SK-N-SH (cell line): ENCODE measurements at regions not wholly inside any gene's neighbourhood (a gene's known extent, or its start where the extent isn't known, plus 50 kb on each side); places are given as distances from the start of the nearest gene placed in this dataset.

Experiments used
- CTCF ChIA-PET: fragments of 300-600, 350-600 bp; formaldehyde crosslinking; extraction: SDS; loops from one replicate; lab custom pipeline; 2021; lab: Yijun Ruan, JAX
- POLR2A ChIA-PET: fragments of 350-600 bp; sonication (Branson Sonifier 250); formaldehyde crosslinking; extraction: SDS; loops from one replicate; lab custom pipeline; 2020; ENCODE audit warnings: antibody characterized with exemption, inconsistent platforms; lab: Yijun Ruan, JAX
- DNase-seq: peaks from one replicate; pipeline ENCODE4 v3.0.0; 2012
- H2AFZ ChIP-seq: fragments of 200-600 bp; sonication (generic); 2 replicates; pipeline ENCODE4 v1.8.1; 2016; ENCODE audit warnings: antibody characterized with exemption, mild to moderate bottlenecking, low read depth
- H3F3A ChIP-seq: fragments of 200-600 bp; sonication (generic); replicated peaks from 2 replicates; pipeline ENCODE3; 2016; ENCODE audit warnings: antibody characterized with exemption, mild to moderate bottlenecking; ENCODE audit not compliant: insufficient read depth
- H3K27ac ChIP-seq, 2 experiments: fragments of 200-500 bp in 1 of 2; fragments of 200-600 bp in 1 of 2; sonication (Bioruptor generic) in 1 of 2; sonication (generic), shearing (Covaris generic) in 1 of 2; 2 replicates each; pipeline versions ENCODE4 v1.5.1 to v1.6.1; 2014 to 2016; ENCODE audit warnings: low read depth in 2 of 2, inconsistent platforms in 1 of 2, low read length in 1 of 2, mild to moderate bottlenecking in 1 of 2, mixed read lengths in 1 of 2
- H3K27me3 ChIP-seq: fragments of 200-600 bp; sonication (generic), shearing (Covaris generic); 2 replicates; pipeline ENCODE4 v1.6.1; 2016; ENCODE audit warnings: mixed run types; ENCODE audit not compliant: insufficient read depth
- H3K36me3 ChIP-seq, 2 experiments: fragments of 200-500 bp in 1 of 2; fragments of 200-600 bp in 1 of 2; sonication (Bioruptor generic) in 1 of 2; sonication (generic) in 1 of 2; replicated peaks in 1 of 2; 2 replicates each; pipeline versions ENCODE3 to v1.5.1; 2014 to 2016; ENCODE audit warnings: low read length in 1 of 2, mild to moderate bottlenecking in 1 of 2; ENCODE audit not compliant: insufficient read depth in 2 of 2, control insufficient read depth in 1 of 2
- H3K4me1 ChIP-seq, 2 experiments: fragments of 200-500 bp in 1 of 2; fragments of 200-600 bp in 1 of 2; sonication (Bioruptor generic) in 1 of 2; sonication (generic), shearing (Covaris generic) in 1 of 2; 2 replicates each; pipeline versions ENCODE4 v1.5.1 to v1.6.1; 2014 to 2016; ENCODE audit warnings: low read depth in 1 of 2, low read length in 1 of 2, mixed run types in 1 of 2; ENCODE audit not compliant: insufficient read depth in 2 of 2, control insufficient read depth in 1 of 2
- H3K4me2 ChIP-seq: fragments of 200-600 bp; sonication (generic), shearing (Covaris generic); 2 replicates; pipeline ENCODE4 v1.6.1; 2017; ENCODE audit warnings: mixed run types
- H3K4me3 ChIP-seq, 2 experiments: fragments of 200-500 bp in 1 of 2; fragments of 200-600 bp in 1 of 2; sonication (Bioruptor generic) in 1 of 2; sonication (generic), shearing (Covaris generic) in 1 of 2; 2 replicates each; pipeline versions ENCODE4 v1.5.1 to v1.8.1; 2014 to 2016; ENCODE audit warnings: low read depth in 2 of 2, inconsistent platforms in 1 of 2, low read length in 1 of 2, mild to moderate bottlenecking in 1 of 2, mixed read lengths in 1 of 2, moderate library complexity in 1 of 2
- H3K79me2 ChIP-seq: fragments of 200-600 bp; sonication (generic); 2 replicates; pipeline ENCODE4 v1.8.1; 2017; ENCODE audit warnings: mild to moderate bottlenecking; ENCODE audit not compliant: insufficient read depth
- H3K9ac ChIP-seq: fragments of 200-600 bp; sonication (generic); 2 replicates; pipeline ENCODE4 v1.6.1; 2017; ENCODE audit warnings: mixed run types
- H3K9me2 ChIP-seq: fragments of 200-600 bp; sonication (generic); 2 replicates; pipeline ENCODE4 v1.6.1; 2017; ENCODE audit warnings: mixed run types
- H3K9me3 ChIP-seq: fragments of 200-600 bp; sonication (generic); 2 replicates; pipeline ENCODE4 v1.6.1; 2017; ENCODE audit warnings: mixed run types, mild to moderate bottlenecking, moderate library complexity
- H4K20me1 ChIP-seq: fragments of 200-600 bp; sonication (generic); 2 replicates; pipeline ENCODE4 v1.6.1; 2017; ENCODE audit warnings: mild to moderate bottlenecking, mixed run types; ENCODE audit not compliant: insufficient read depth
- CHD2 ChIP-seq: fragments of 150-350 bp; IDR thresholded peaks from 2 replicates; pipeline ENCODE4 v1.6.1; 2018; ENCODE audit warnings: low read length; ENCODE audit not compliant: partially characterized antibody
- CTCF ChIP-seq: fragments of 200-600 bp; sonication (generic); IDR thresholded peaks from 2 replicates; pipeline ENCODE4 v1.6.1; 2017; ENCODE audit warnings: antibody characterized with exemption, mild to moderate bottlenecking, moderate library complexity
- FOXM1 ChIP-seq: IDR thresholded peaks from 2 replicates; pipeline ENCODE4 v1.4.0; 2012; ENCODE audit warnings: low read depth, mild to moderate bottlenecking
- GATA2 ChIP-seq: sonication (generic); formaldehyde crosslinking; IDR thresholded peaks from 2 replicates; pipeline ENCODE4 v1.5.0; 2020; ENCODE audit warnings: mild to moderate bottlenecking, missing genetic modification reagents
- JUND ChIP-seq: IDR thresholded peaks from 2 replicates; pipeline ENCODE4 v1.4.0; 2012
- MEF2A ChIP-seq: IDR thresholded peaks from 2 replicates; pipeline ENCODE4 v1.4.0; 2012; ENCODE audit warnings: low read depth, borderline replicate concordance
- MXI1 ChIP-seq: IDR thresholded peaks from 2 replicates; pipeline ENCODE4 v1.6.1; 2012; ENCODE audit warnings: mild to moderate bottlenecking, low read depth, low read length, improper control_type of control experiment
- RXRA ChIP-seq: IDR thresholded peaks from 2 replicates; pipeline ENCODE4 v1.4.0; 2012; ENCODE audit warnings: low read depth, mild to moderate bottlenecking, borderline replicate concordance
- SIN3A ChIP-seq: IDR thresholded peaks from 2 replicates; pipeline ENCODE4 v1.6.1; 2012; ENCODE audit warnings: low read depth, mild to moderate bottlenecking, low read length, moderate library complexity, borderline replicate concordance
- TAF1 ChIP-seq: IDR thresholded peaks from 2 replicates; pipeline ENCODE4 v1.6.1; 2012; ENCODE audit warnings: low read depth, mild to moderate bottlenecking, low read length, moderate library complexity, borderline replicate concordance
- TCF12 ChIP-seq: IDR thresholded peaks from 2 replicates; pipeline ENCODE4 v1.4.0; 2012
- USF1 ChIP-seq: IDR thresholded peaks from 2 replicates; pipeline ENCODE4 v1.4.0; 2012; ENCODE audit warnings: low read depth, borderline replicate concordance
- WGBS: methylation state at CpG from one replicate; pipeline ENCODE4 v1.1.6; 2017; ENCODE audit warnings: low lambda C conversion rate; 5-methylcytosine and 5-hydroxymethylcytosine counted together
- TF ChIP-seq, protein P1 (sequence below): IDR thresholded peaks from 2 replicates; pipeline ENCODE4 v1.4.0; 2012; ENCODE audit warnings: low read depth
- TF ChIP-seq, protein P2 (sequence below): IDR thresholded peaks from 2 replicates; pipeline ENCODE4; 2012
- TF ChIP-seq, protein P3 (sequence below): IDR thresholded peaks from 2 replicates; pipeline ENCODE4 v1.6.1; 2012; ENCODE audit warnings: mild to moderate bottlenecking, low read depth, low read length, moderate library complexity

DNA sequence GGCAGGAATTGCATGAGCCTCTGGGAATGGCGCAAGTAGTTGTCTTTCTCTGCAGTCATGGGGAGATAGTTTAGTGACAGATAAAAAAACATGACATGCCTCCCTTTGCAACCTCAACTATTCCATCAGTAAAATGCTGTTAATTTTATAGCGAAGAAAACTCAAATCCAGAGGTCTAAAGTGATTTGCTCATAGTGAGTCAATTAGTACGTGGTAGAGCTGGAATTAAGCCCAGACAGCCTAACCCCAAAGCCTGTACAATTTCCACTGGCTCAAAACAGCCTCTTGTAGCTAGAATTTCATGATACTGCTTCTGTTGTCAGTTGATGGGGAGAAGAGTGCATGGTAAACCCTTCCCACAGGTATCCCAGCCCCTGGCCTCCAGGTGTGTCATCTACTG, 81.3 kb upstream of the TRPC5 start:
- no peaks in the 10 kb centered on the region for H3K9me2 ChIP-seq

More for the DNA sequence above, 81.3 kb upstream of the TRPC5 start:
- Histone ChIP-seq H3K27ac (no peak overlapping the region), H3K79me2 (no peaks in the 10 kb centered on the region), H3K9ac (no peak overlapping the region), H3K36me3 (no peaks in the 10 kb centered on the region), H3K27me3 (no peaks in the 10 kb centered on the region; the same call in 1 of the 2 replicates), H2AFZ (no peak overlapping the region), H4K20me1 (no peaks in the 10 kb centered on the region), H3K4me3 (no peak overlapping the region), H3K9me3 (no peaks in the 10 kb centered on the region), H3K4me1 (no peaks in the 10 kb centered on the region), H3K4me2 (no peak overlapping the region), H3F3A (no peaks in the 10 kb centered on the region)
- 20% methylated on average over 2 of the region's 3 CpGs for WGBS
- DNase-seq, result no peak
- CTCF ChIA-PET, result no interaction called here
- POLR2A ChIA-PET, result no interaction called here
- TF ChIP-seq RXRA (no peak), SIN3A (no peak), JUND (no peak), MEF2A (no peak), FOXM1 (no peak), CHD2 (no peak), TCF12 (no peak), MXI1 (no peak), USF1 (no peak), CTCF (no peak), TAF1 (no peak), GATA2 (CRISPR knock-in tag) (no peak)
- TF ChIP-seq, protein P1, sequence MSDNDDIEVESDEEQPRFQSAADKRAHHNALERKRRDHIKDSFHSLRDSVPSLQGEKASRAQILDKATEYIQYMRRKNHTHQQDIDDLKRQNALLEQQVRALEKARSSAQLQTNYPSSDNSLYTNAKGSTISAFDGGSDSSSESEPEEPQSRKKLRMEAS, result no peak
- TF ChIP-seq, protein P2, sequence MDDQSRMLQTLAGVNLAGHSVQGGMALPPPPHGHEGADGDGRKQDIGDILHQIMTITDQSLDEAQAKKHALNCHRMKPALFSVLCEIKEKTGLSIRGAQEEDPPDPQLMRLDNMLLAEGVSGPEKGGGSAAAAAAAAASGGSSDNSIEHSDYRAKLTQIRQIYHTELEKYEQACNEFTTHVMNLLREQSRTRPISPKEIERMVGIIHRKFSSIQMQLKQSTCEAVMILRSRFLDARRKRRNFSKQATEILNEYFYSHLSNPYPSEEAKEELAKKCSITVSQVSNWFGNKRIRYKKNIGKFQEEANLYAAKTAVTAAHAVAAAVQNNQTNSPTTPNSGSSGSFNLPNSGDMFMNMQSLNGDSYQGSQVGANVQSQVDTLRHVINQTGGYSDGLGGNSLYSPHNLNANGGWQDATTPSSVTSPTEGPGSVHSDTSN, result no peak
- TF ChIP-seq, protein P3, sequence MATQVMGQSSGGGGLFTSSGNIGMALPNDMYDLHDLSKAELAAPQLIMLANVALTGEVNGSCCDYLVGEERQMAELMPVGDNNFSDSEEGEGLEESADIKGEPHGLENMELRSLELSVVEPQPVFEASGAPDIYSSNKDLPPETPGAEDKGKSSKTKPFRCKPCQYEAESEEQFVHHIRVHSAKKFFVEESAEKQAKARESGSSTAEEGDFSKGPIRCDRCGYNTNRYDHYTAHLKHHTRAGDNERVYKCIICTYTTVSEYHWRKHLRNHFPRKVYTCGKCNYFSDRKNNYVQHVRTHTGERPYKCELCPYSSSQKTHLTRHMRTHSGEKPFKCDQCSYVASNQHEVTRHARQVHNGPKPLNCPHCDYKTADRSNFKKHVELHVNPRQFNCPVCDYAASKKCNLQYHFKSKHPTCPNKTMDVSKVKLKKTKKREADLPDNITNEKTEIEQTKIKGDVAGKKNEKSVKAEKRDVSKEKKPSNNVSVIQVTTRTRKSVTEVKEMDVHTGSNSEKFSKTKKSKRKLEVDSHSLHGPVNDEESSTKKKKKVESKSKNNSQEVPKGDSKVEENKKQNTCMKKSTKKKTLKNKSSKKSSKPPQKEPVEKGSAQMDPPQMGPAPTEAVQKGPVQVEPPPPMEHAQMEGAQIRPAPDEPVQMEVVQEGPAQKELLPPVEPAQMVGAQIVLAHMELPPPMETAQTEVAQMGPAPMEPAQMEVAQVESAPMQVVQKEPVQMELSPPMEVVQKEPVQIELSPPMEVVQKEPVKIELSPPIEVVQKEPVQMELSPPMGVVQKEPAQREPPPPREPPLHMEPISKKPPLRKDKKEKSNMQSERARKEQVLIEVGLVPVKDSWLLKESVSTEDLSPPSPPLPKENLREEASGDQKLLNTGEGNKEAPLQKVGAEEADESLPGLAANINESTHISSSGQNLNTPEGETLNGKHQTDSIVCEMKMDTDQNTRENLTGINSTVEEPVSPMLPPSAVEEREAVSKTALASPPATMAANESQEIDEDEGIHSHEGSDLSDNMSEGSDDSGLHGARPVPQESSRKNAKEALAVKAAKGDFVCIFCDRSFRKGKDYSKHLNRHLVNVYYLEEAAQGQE, result no peak
